ENCODE measurements at regions not wholly inside any gene's neighbourhood (a gene's known extent, or its start where the extent isn't known, plus 50 kb on each side); places are given as distances from the start of the nearest gene placed in this dataset.

DNA sequence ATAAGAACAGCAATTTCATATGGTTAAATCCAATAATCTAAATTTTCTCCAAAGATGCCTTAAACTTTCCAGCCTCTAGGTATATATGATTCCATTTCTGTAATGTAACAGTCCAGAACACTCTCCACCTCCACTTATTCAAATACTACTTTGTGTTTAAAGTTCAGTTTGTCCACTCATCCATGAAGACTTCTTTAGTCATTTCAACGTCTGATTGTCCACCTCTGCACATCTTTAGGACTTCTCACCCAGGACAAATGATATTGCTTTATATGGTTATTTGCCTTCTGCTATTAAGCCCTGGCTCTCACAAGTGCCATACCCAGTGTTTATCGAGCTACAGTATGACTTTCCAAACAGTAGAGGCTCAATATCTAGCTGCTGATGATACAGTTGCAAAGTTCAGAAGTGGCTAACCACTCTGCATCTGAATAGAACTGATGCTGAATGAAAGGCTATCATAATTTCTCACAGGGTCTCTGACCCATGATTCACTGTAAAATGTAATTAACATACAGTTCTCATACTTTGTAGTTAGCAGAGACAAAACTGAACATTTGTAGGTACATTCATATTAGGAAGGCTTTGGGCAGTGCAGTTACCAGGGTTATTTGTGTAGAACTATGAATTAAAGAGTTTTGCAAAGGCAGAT, 93.7 kb upstream of the MBNL1 start:
- intact Hi-C loops (cut with DNase I; ENCODE audit: low total_unique reads), result no loop called here
- WGBS, 2 donors, result 92 to 94% methylated on average over 2 of the region's 2 CpGs

DNA sequence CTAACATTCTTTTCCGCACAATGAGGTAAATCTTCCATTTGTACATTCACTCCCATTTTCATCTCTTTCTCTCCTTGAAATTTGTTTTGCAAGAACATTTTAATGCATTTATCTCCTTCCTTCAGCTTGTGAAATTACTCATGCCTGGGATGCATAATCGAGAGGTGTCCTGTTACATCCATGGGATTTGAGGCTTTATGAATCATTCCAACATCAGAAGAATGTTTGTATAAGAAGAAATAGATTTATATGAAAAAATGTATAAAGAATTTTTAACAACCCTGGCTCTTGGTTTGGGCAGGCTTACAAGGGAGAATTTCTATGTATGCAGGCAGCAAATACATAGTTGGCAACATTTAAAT, 93.2 kb upstream of the MBNL1 start:
- no peak for DNase-seq (ENCODE audit: low spot score in 2 of 2)
- no peak overlapping the region for H3K4me3 ChIP-seq (ENCODE audit: low read depth, poor library complexity, severe bottlenecking)
- intact Hi-C loops (cut with DNase I; ENCODE audit: low total_unique reads), result no loop called here
- TF ChIP-seq, protein P1, sequence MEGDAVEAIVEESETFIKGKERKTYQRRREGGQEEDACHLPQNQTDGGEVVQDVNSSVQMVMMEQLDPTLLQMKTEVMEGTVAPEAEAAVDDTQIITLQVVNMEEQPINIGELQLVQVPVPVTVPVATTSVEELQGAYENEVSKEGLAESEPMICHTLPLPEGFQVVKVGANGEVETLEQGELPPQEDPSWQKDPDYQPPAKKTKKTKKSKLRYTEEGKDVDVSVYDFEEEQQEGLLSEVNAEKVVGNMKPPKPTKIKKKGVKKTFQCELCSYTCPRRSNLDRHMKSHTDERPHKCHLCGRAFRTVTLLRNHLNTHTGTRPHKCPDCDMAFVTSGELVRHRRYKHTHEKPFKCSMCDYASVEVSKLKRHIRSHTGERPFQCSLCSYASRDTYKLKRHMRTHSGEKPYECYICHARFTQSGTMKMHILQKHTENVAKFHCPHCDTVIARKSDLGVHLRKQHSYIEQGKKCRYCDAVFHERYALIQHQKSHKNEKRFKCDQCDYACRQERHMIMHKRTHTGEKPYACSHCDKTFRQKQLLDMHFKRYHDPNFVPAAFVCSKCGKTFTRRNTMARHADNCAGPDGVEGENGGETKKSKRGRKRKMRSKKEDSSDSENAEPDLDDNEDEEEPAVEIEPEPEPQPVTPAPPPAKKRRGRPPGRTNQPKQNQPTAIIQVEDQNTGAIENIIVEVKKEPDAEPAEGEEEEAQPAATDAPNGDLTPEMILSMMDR (IDR thresholded peaks at IDR 0.05), result no peak
- no peak for TF ChIP-seq POLR2A (IDR thresholded peaks at IDR 0.05)
- 85 to 86% methylated on average over 2 of the region's 2 CpGs for WGBS, 2 donors

More for the DNA sequence above, 93.7 kb upstream of the MBNL1 start:
- DNase-seq (ENCODE audit: low spot score in 2 of 2), result no peak
- no peak overlapping the region for H3K4me3 ChIP-seq (ENCODE audit: low read depth, poor library complexity, severe bottlenecking)
- no peak for TF ChIP-seq POLR2A (IDR thresholded peaks at IDR 0.05)
- TF ChIP-seq, protein P1 (IDR thresholded peaks at IDR 0.05), result no peak

DNA sequence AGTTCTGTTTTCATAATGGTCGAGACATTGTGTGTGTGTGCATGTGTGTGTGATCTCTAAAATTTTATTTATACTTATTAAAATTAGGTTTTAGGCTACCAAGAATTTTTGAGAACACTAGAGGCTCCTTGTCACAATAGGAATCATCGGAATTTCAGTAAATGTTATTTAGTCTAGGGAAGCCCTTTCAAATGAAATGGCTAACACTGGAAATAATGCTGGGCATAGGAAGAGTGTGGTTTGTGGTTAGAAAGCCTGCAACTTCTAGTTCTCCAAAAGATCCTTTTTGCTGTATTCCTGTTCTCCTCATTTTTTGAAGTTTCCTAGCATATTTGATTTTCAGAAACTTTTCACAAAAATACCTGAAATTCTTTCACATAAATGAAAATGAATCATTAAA, 92.5 kb upstream of the MBNL1 start:
- TF ChIP-seq, protein P1 (IDR thresholded peaks at IDR 0.05), result no peak
- intact Hi-C loops (cut with DNase I; ENCODE audit: low total_unique reads), result no loop called here
- H3K4me3 ChIP-seq (ENCODE audit: low read depth, poor library complexity, severe bottlenecking), result no peak overlapping the region
- WGBS, 2 donors, result 79 to 80% methylated on average over 2 of the region's 2 CpGs
- no peak for DNase-seq (ENCODE audit: low spot score in 2 of 2)

DNA sequence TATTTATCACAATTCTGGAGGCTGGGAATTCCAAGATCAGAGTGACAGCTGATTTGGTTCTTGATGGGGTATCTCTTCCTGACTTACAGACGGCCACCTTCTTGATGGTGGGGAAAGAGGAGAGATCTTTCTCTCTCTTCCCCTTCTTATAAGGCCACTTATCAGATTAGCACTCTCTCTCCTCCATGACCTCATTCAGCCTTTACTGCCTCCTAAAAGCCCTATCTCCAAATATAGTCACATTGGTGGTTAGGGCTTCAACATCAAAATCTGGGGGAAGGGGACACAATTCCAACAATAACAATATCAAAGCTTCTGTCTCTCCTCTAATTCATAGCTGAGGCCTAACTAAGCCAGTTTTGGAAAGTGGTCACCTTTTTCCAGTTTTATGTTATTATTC, 91.7 kb upstream of the MBNL1 start:
- DNase-seq (ENCODE audit: low spot score in 2 of 2), result no peak
- intact Hi-C loops (cut with DNase I; ENCODE audit: low total_unique reads), result no loop called here
- TF ChIP-seq, protein P1 (IDR thresholded peaks at IDR 0.05), result no peak
- TF ChIP-seq POLR2A (IDR thresholded peaks at IDR 0.05), result no peak
- 97 to 100% methylated on average over 1 of the region's 1 CpG for WGBS, 2 donors
- H3K4me3 ChIP-seq (ENCODE audit: low read depth, poor library complexity, severe bottlenecking), result no peak overlapping the region

DNA sequence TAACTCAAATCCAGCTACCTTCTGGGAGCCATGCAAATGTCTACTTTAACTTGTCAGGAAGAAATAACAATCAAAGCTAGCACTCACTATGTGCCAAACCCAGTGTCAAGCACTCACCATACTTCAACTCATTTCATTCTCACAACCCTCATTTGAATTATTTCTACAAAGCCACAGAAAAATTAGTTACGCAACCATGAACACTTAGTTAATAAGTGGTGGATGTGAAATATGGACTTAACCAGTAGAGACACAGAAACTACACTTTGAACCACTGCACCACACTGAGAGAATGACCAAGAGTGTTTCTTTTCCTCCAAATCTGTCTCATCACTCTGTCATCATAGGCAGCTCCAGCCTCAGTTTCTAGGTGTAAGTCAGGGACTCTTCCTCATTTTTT, 91.0 kb upstream of the MBNL1 start:
- 94 to 97% methylated on average over 1 of the region's 1 CpG for WGBS, 2 donors
- no peak for DNase-seq (ENCODE audit: low spot score in 2 of 2)
- TF ChIP-seq, protein P1 (IDR thresholded peaks at IDR 0.05), result no peak
- no peak for TF ChIP-seq POLR2A (IDR thresholded peaks at IDR 0.05)
- H3K4me3 ChIP-seq (ENCODE audit: low read depth, poor library complexity, severe bottlenecking), result no peak overlapping the region
- intact Hi-C loops (cut with DNase I; ENCODE audit: low total_unique reads), result no loop called here

DNA sequence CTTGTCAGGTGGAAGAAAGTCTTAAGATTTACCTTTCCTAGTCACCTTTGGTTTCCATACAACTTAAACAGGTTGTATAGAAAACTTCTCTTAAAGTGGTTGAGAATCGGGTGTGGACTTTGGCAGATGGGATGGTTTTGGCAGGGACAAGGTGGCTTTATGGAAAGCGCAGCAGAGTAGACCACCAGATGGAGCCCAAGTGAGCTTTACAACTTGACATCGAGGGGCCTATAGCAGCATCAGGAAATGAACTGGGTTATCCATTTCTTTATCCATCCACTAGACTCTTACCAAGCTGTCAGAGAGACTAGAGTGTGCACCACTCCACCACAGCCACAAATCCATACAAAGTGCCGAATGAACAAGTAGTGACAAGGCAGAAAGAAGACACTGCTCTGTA, 85.3 kb upstream of the MBNL1 start:
- intact Hi-C loops (cut with DNase I; ENCODE audit: low total_unique reads), result no loop called here
- WGBS, 2 donors, result 70 to 73% methylated on average over 4 of the region's 4 CpGs
- DNase-seq (ENCODE audit: low spot score in 2 of 2), result no peak
- no peak for TF ChIP-seq POLR2A (IDR thresholded peaks at IDR 0.05)
- TF ChIP-seq, protein P1 (IDR thresholded peaks at IDR 0.05), result no peak
- H3K4me3 ChIP-seq (ENCODE audit: low read depth, poor library complexity, severe bottlenecking), result no peak overlapping the region
